Loucy (cell line): ENCODE measurements at regions not wholly inside any gene's neighbourhood (a gene's known extent, or its start where the extent isn't known, plus 50 kb on each side); places are given as distances from the start of the nearest gene placed in this dataset.

Experiments used
- CTCF ChIP-seq: fragments of 200-600 bp; sonication (generic); conservative IDR thresholded peaks from 2 replicates; pipeline ENCODE4 v1.5.1; 2014; ENCODE audit warnings: mild to moderate bottlenecking, antibody characterized with exemption, low read length
- EZH2phosphoT487 ChIP-seq: fragments of 200-600 bp; IDR thresholded peaks from 2 replicates; pipeline ENCODE4 v1.6.1; 2018; ENCODE audit warnings: antibody characterized with exemption, mild to moderate bottlenecking, moderate library complexity, borderline replicate concordance

- TF ChIP-seq CTCF (no peak), EZH2phosphoT487 (no peak)
These were observed 86.6 kb downstream of the PRLHR start for GRCh38 chr10:118508863-118509262.
